Left lung (tissue), 4 donors: ENCODE measurements at regions not wholly inside any gene's neighbourhood (a gene's known extent, or its start where the extent isn't known, plus 50 kb on each side); places are given as distances from the start of the nearest gene placed in this dataset.
A peak's percentile ranks its signal among the peaks of the same experiment; 100 is the strongest.

Experiments used
- ATAC-seq: fragments of 200-7000 bp; cut with Tn5 transposase; one replicate; pipeline ENCODE4 v1.9.1; 2020; ENCODE audit warnings: moderate library complexity
- DNase-seq, 4 donors: peaks; one replicate each; pipeline ENCODE4 v3.0.0-alpha.2; 2013 to 2020
- H3K27ac ChIP-seq, 2 donors: fragments of 200-600 bp; sonication (generic) in 1 of 2; one replicate each; pipeline versions ENCODE4 v1.5.0 to v1.8.0; 2020 to 2021
- H3K27me3 ChIP-seq, 2 donors: fragments of 200-600 bp; sonication (generic) in 1 of 2; one replicate each; pipeline versions ENCODE4 v1.5.0 to v1.8.0; 2020 to 2021
- H3K36me3 ChIP-seq, 2 donors: fragments of 200-600 bp; sonication (generic) in 1 of 2; one replicate each; pipeline versions ENCODE4 v1.5.0 to v1.8.0; 2020 to 2021
- H3K4me1 ChIP-seq, 2 donors: fragments of 200-600 bp; one replicate each; pipeline ENCODE4 v1.8.0; 2021
- H3K4me3 ChIP-seq, 2 donors: fragments of 200-600 bp; sonication (generic) in 1 of 2; one replicate each; pipeline versions ENCODE4 v1.5.0 to v1.8.0; 2020 to 2021; ENCODE audit warnings: mild to moderate bottlenecking in 1 of 2
- H3K9me3 ChIP-seq, 2 donors: fragments of 200-600 bp; sonication (generic) in 1 of 2; one replicate each; pipeline versions ENCODE4 v1.5.0 to v1.8.0; 2020 to 2021
- intact Hi-C, 2 donors: fragments of 100-400 bp; cut with DNase I; formaldehyde crosslinking; loops; one replicate each; pipeline versions ENCODE4 v1.11.2 to v1.14.2; 2022
- TF ChIP-seq, protein P1 (sequence below), 2 donors: fragments of 200-600 bp; sonication (generic) in 1 of 2; IDR thresholded peaks; one replicate each; pipeline versions ENCODE4 v1.5.0 to v1.8.0; 2021; ENCODE audit warnings: antibody characterized with exemption in 2 of 2
- donor health status: DM: no; HTN: yes; CAD: no.
- donor health status: DM: no; HTN: no; CAD: no.

DNA sequence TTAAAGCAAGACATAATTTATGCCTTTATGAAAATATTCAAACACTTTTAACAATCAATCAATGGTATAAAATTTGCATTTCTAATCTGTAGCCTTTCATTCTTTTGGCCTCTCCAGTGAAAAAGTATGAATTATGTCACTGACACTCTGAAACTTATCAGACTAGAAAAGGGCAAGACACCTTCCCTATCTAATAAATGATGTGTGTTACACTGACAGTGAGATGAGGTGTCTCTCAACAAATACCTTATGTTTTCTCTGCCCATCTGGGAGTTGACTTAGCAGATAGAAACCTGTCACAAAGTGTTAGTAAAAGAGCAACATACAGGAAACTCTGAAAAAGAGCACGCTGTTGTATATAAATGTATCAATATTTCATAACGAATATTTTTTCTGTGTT lies 94.2 kb upstream of the TECRL start:
- intact Hi-C loops: no loop called here
- TF ChIP-seq, protein P1, sequence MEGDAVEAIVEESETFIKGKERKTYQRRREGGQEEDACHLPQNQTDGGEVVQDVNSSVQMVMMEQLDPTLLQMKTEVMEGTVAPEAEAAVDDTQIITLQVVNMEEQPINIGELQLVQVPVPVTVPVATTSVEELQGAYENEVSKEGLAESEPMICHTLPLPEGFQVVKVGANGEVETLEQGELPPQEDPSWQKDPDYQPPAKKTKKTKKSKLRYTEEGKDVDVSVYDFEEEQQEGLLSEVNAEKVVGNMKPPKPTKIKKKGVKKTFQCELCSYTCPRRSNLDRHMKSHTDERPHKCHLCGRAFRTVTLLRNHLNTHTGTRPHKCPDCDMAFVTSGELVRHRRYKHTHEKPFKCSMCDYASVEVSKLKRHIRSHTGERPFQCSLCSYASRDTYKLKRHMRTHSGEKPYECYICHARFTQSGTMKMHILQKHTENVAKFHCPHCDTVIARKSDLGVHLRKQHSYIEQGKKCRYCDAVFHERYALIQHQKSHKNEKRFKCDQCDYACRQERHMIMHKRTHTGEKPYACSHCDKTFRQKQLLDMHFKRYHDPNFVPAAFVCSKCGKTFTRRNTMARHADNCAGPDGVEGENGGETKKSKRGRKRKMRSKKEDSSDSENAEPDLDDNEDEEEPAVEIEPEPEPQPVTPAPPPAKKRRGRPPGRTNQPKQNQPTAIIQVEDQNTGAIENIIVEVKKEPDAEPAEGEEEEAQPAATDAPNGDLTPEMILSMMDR (IDR thresholded peaks at IDR 0.05): no peak
- ATAC-seq (no peak), DNase-seq (peak in 2 of 4 donors; percentile 16 to 30)
- Histone ChIP-seq H3K27ac (no peak overlapping the region), H3K27me3 (no peaks in the 10 kb centered on the region), H3K9me3 (no peaks in the 10 kb centered on the region), H3K4me3 (no peak overlapping the region), H3K36me3 (no peaks in the 10 kb centered on the region), H3K4me1 (no peaks in the 10 kb centered on the region)

DNA sequence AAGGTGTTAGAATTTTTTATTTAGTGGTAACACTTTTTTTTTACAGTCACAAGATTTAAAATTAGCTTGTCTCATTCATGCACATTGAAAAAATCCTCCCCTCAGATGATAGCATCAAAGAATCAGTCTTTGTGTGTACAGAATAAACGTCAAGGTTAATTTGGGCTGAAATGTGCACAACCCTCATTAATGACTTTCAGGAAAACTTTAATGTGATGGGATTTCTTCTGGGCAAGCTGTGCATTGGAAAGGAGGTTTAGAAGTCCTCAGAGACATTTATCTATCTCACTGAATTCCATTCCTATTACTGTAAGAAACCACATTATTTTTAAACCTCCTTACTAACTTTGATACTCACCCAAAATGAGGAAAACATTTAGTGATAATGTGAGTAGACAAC lies 88.2 kb upstream of the TECRL start:
- H3K27me3 ChIP-seq: no peaks in the 10 kb centered on the region
- TF ChIP-seq, protein P1 (IDR thresholded peaks at IDR 0.05): no peak
- intact Hi-C loops: no loop called here
- ATAC-seq: no peak
- no peak for DNase-seq
- no peaks in the 10 kb centered on the region for H3K4me1 ChIP-seq
- no peaks in the 10 kb centered on the region for H3K36me3 ChIP-seq
- H3K9me3 ChIP-seq: peaks cover 0 to 3% of the 10 kb centered on the region in 2 donors
- no peak overlapping the region for H3K27ac ChIP-seq
- H3K4me3 ChIP-seq: no peak overlapping the region

DNA sequence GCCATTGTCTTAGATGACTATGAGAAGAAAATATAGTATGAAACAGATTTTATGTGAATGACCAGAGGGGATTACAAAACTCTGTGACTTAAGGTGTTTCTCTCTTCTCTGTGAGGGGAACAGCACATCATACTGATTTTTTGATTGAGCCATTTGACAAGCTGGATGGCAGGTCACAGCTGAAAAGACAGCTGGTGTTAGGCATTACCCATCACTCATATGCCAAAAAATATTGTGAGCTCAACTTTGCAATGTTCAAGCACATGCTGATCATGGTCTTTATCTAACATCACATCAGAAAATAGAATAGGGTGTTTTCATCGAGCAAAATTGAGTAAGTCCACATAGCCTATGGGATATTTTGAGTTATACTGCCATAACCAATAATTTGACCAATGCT lies 86.7 kb upstream of the TECRL start:
- Histone ChIP-seq H3K4me3 (no peak overlapping the region), H3K27ac (no peak overlapping the region), H3K4me1 (no peaks in the 10 kb centered on the region), H3K36me3 (no peaks in the 10 kb centered on the region), H3K9me3 (peaks cover 0 to 3% of the 10 kb centered on the region in 2 donors), H3K27me3 (no peaks in the 10 kb centered on the region)
- no peak for DNase-seq
- intact Hi-C loops: no loop called here
- TF ChIP-seq, protein P1 (IDR thresholded peaks at IDR 0.05): no peak
- ATAC-seq: no peak

DNA sequence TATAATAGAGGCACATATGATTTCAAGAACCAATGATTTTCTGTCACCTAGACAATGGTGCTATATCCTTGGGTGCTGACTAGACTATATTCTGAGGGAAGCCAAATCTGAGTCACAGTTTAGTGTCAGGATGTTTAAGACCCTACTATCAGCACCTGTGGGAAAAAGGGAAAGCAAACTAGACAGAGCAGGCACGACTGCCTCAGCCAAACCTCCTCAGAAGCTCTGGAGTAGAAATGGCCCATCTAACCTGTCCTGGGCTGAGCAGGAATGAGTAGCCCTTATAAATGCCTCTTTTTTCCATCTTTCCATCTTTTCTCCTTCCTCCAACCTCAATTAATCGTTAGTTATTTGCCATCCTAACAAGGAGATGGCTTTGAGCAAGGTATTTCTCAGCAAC lies 80.4 kb upstream of the TECRL start:
- no peak for DNase-seq
- no peaks in the 10 kb centered on the region for H3K27me3 ChIP-seq
- no peaks in the 10 kb centered on the region for H3K36me3 ChIP-seq
- no peaks in the 10 kb centered on the region for H3K4me1 ChIP-seq
- H3K4me3 ChIP-seq: no peak overlapping the region
- ATAC-seq: no peak
- no peaks in the 10 kb centered on the region for H3K9me3 ChIP-seq
- intact Hi-C loops: no loop called here
- H3K27ac ChIP-seq: no peak overlapping the region
- TF ChIP-seq, protein P1 (IDR thresholded peaks at IDR 0.05): no peak

DNA sequence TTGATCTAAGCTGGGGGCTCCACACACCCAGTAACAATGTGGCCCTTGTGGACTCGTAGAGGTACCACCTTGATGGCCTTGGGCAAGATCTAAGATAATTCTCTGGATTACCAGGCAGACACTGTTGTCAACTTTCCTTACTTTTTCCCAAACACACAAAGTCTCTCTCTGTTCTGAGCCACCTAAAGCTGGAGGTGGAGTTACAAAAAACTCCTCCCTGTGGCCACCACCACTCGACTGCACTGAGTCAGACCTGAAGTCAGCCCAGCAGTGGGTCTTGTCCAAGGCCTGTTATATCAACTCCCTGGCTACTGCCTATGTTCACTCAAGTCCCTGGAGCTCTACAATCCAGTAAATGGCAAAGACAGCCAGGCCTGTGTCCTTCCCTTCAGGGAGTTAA lies 70.1 kb upstream of the TECRL start:
- Histone ChIP-seq H3K27me3 (no peaks in the 10 kb centered on the region), H3K36me3 (no peaks in the 10 kb centered on the region), H3K9me3 (no peaks in the 10 kb centered on the region), H3K4me1 (no peaks in the 10 kb centered on the region), H3K27ac (no peak overlapping the region), H3K4me3 (no peak overlapping the region)
- intact Hi-C loops: no loop called here
- ATAC-seq: no peak
- no peak for DNase-seq
- TF ChIP-seq, protein P1 (IDR thresholded peaks at IDR 0.05): no peak
